ENCODE measurements at regions not wholly inside any gene's neighbourhood (a gene's known extent, or its start where the extent isn't known, plus 50 kb on each side); places are given as distances from the start of the nearest gene placed in this dataset.
"Not testable (repeated sequence)": the region's sequence is repeated elsewhere in the genome, so short reads cannot be mapped to it uniquely, and the experiment has no call there.

DNA sequence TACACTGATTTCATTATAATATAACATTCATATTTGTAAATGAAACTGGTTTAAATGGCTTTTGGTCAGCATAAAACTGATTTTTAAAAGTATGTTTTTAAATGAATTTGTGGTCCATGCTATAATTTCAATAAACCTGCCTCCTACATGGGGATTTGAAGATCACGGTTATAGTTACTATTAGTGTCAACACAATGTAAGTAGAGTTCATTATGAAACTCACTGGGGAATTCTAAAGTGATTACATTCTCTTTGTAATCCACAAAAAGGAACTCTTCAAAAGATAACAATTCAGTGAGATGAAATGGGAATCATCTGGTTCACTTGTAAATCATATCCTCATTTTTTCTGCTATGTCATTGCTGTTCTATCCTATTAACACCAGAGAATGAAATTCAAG is 204.5 kb upstream of the G2E3 start:
- DNase-seq = no peak
- H3K9me3 Mint-ChIP-seq = peaks cover under 1 to 3% of the 10 kb centered on the region in 2 donors
- peak overlapping the region in 1 of 2 donors; percentile 2 for H3K4me3 Mint-ChIP-seq
- H3K27ac Mint-ChIP-seq = peak overlapping the region in 1 of 2 donors; percentile 73
- ATAC-seq = peak; percentile 40
- peaks cover 24% of the 10 kb centered on the region for H3K4me1 Mint-ChIP-seq
- peaks cover 10% of the 10 kb centered on the region for H3K27me3 Mint-ChIP-seq

DNA sequence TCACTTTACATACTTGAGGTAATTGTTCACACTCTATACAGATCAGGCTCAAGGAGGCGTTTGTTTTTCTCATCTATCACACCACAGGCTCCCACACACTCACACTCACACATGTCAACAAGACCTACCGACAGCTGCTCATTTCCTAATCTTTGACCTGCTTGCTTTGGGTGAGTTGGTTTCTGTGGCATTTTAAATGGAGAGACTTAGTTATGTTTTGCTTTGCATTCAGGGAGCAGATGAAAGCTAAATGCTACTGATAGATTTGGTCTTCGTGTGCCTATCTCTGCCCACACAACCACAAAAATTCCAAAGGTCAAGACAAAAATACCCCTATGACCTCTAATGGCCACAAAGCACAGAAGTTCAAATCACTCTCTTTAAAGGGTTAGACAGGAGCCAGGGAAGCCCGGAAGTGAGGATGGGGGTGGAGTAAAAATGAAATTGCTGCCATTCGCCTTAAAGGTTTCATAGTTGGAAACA is 203.5 kb upstream of the G2E3 start:
- peak; percentile 19 to 21 for DNase-seq
- peaks cover 24% of the 10 kb centered on the region for H3K4me1 Mint-ChIP-seq
- H3K9me3 Mint-ChIP-seq = peaks cover 5 to 11% of the 10 kb centered on the region in 2 donors
- peaks cover 18% of the 10 kb centered on the region for H3K27me3 Mint-ChIP-seq
- H3K4me3 Mint-ChIP-seq = peak overlapping the region; percentile 27 to 60
- ATAC-seq = peak; percentile 91
- H3K27ac Mint-ChIP-seq = peak overlapping the region; percentile 49 to 86

DNA sequence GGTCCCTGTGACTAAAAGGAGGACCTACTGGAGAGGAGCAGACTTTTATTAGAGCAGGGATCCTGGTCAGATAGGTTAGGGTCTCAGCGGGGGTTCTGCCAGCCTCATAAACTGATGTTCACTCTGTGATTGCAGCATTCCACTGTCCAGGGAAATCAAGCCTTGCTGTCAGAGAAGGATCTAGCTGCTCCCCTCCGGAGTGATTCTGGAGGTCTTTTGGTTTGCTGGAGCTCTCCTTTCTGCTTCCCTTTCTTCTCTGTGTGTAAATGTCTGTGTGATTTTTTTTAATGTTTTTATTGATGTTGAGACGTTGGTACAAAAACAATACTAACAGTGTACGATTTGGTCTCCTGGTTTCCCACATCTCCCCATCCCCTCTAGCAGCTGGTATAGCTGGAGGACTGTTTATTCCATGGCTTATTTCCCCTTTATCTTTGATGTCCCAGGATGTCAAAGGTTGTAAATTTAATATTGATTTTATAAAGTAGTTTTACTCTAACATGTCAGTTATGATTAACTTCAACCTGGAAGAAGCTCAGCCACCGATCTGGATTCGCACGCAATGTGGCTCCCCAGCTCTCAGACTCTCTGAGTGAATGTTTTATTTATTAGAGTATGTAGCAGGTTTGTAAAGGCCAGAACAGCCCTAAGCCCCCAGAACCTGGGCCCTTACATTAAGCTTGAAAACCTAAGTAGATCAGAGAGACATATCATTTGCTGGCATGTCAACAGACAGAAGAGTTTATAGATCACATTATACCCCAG is 202.3 kb upstream of the G2E3 start:
- no peak for DNase-seq
- H3K27me3 Mint-ChIP-seq = peaks cover 18% of the 10 kb centered on the region
- ATAC-seq = no peak
- no peak overlapping the region for H3K4me3 Mint-ChIP-seq
- peak overlapping the region; percentile 19 to 31 for H3K27ac Mint-ChIP-seq
- peaks cover 5 to 11% of the 10 kb centered on the region in 2 donors for H3K9me3 Mint-ChIP-seq
- H3K4me1 Mint-ChIP-seq = peaks cover 24% of the 10 kb centered on the region

DNA sequence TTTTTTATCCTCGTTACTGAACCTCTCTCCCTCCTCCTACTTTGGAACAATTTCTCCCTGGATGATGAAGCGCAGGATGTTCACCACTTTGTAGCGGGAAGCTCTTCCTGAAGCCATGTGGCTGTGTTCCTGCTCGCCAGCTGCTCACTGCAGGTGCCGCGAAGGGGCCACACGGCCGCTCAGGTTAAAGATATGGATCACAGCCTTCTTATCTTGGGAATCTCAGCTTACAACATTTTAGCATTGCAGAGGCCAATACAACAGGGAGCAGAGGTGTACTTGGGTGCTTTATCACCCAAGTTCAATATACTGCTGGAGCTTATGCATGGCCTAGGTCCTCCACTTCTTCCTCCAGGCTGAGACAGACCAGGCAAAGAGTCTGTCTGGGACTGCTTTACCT is 201.2 kb upstream of the G2E3 start:
- H3K9me3 Mint-ChIP-seq = peaks cover 5 to 11% of the 10 kb centered on the region in 2 donors
- H3K27ac Mint-ChIP-seq = no peak overlapping the region
- H3K27me3 Mint-ChIP-seq = peaks cover 18% of the 10 kb centered on the region
- H3K4me1 Mint-ChIP-seq = peaks cover 24% of the 10 kb centered on the region
- ATAC-seq (no peak), DNase-seq (no peak)
- no peak overlapping the region for H3K4me3 Mint-ChIP-seq

DNA sequence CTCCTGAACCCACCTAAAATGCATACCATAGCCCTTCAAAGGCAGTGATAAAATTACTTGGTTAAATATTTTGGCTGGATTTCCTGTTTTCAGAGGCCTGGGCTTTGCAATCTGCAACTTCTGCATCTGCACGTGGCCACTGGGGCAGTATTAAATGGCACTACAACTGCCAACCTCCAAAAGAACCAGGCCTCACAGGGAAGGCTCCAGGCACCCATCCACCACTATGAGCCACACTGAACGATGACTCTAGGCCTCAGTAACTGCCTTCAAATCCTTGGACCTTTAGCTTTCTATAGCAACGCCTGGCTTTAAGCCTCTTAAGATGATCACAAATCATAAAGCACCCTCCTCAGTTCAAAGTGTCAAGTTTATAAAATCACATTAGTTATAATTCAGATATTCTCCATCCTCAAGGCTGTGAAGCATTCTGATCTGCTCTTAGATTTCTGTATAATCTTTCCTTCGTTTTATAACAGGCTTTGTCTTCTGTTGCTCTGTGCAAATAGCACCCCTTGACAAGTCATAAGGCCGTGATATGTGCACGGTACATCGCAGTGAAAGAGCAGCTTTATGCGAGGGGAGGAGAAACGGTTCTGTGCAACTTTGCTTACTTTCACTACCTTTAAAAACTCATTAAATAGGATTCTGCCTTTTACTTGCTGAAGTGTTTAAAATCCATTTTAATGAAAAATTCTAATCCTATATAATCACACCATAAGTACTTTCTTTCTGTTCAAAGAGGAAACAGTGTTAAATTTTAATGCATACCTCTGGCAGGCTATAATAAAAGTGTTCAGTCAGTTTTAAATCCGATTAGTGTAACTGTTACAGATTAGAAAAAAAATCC is 196.4 kb upstream of the G2E3 start:
- H3K9me3 Mint-ChIP-seq = peaks cover 10 to 11% of the 10 kb centered on the region in 2 donors
- no peaks in the 10 kb centered on the region for H3K4me1 Mint-ChIP-seq
- no peak overlapping the region for H3K4me3 Mint-ChIP-seq
- peaks cover 15% of the 10 kb centered on the region for H3K27me3 Mint-ChIP-seq
- DNase-seq (no peak), ATAC-seq (no peak)
- peak overlapping the region in 1 of 2 donors; percentile 60 for H3K27ac Mint-ChIP-seq

DNA sequence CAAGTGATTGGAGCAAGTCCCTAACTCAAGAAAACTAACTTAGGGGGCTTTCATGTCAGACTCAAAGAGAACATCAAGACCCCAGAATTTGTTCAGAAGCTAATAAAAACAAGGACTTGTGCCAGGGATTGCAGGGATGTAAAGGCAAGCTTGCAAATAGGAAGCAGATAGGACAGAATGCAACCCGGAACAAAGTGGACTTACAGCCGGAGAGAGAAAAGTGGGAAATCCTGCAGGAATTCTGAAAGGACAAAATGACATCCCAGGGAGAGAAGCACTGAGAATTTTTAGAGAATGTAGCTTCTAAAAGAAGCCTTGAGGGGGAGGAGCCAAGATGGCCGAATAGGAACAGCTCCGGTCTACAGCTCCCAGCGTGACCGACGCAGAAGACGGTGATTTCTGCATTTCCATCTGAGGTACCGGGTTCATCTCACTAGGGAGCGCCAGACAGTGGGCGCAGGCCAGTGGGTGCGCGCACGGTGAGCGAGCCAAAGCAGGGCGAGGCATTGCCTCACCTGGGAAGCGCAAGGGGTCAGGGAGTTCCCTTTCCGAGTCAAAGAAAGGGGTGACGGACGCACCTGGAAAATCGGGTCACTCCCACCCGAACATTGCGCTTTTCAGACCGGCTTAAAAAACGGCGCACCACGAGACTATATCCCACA is 195.6 kb upstream of the G2E3 start:
- not testable (repeated sequence) for H3K27me3 Mint-ChIP-seq, H3K4me1 Mint-ChIP-seq, H3K27ac Mint-ChIP-seq, H3K4me3 Mint-ChIP-seq, ATAC-seq, DNase-seq
- peaks cover 10 to 11% of the 10 kb centered on the region in 2 donors for H3K9me3 Mint-ChIP-seq

DNA sequence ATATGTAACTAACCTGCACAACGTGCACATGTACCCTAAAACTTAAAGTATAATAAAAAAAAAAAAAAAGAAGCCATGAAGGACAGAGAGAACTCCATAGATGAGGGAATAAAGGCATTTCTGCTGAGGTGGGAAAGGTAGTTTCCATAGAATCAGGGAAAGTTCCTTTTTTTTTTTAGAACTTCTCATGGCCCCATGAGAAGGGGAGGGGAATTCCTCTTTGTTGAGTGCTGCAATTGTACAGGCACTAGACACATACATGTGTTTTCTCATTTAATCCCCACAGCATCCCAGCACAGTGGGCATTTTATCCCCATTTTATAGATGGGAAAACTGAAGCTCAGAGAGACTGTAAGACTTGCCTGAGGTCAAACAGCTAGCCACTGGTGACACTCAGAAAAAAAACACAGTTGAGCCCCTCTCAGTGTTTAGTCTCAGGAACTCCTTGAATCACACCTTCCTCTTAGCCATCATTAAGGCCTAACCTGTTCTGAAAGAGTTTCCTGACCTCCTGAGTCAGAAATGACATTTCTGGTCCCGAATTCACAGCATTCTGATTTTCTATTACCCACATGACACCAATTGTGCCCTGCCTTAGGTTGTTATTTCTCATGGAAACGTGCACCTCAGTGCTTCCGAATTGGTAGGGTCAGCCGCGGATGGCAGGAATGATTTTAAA is 189.3 kb upstream of the G2E3 start:
- Mint-ChIP-seq H3K4me3 (no peak overlapping the region), H3K27ac (peak overlapping the region in 1 of 2 donors; percentile 46), H3K4me1 (no peaks in the 10 kb centered on the region), H3K27me3 (peaks cover 15% of the 10 kb centered on the region), H3K9me3 (no peaks in the 10 kb centered on the region)
- ATAC-seq = no peak
- DNase-seq = no peak

DNA sequence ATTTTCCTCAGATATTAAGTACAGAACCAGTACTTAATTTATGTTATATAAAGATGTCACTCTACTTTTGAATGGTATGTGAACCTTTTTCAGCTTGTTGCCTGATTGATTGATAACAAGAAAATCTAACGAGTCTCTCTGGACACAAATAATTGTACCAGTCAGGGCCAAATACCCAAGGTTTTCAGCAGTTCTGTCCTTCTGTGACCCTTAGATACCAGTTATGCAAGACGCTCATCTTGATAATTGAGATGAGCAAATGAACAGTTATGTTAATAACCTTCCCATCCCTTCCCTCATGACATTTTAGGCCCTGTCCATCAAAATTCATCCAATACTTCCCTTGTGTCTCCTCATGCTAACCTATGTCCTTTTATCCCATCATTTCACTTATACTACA is 185.9 kb upstream of the G2E3 start:
- Mint-ChIP-seq H3K4me3 (no peak overlapping the region), H3K4me1 (no peaks in the 10 kb centered on the region), H3K27ac (no peak overlapping the region), H3K9me3 (no peaks in the 10 kb centered on the region), H3K27me3 (peaks cover 18% of the 10 kb centered on the region)
- no peak for DNase-seq
- no peak for ATAC-seq

DNA sequence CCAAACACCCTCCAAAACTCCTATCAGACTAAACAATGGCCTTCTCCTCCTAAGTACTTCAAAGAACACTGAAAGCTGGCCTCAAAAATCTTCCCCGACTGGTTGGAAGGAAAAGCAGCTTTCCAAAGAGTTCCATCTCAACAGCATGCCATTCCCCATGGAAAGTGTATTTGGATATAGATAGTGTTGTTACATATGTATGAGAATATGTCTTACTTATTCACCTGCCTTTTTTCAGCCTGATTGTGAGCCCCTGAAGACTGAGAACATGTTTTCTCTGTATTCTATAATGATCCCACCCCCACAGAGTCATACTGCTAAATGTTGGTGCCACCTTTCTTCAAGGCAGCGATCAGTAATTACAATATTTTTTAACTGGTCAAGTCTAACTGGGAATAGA is 185.4 kb upstream of the G2E3 start:
- no peak overlapping the region for H3K27ac Mint-ChIP-seq
- DNase-seq = no peak
- no peaks in the 10 kb centered on the region for H3K9me3 Mint-ChIP-seq
- no peak overlapping the region for H3K4me3 Mint-ChIP-seq
- H3K4me1 Mint-ChIP-seq = no peaks in the 10 kb centered on the region
- H3K27me3 Mint-ChIP-seq = peaks cover 23% of the 10 kb centered on the region
- no peak for ATAC-seq

DNA sequence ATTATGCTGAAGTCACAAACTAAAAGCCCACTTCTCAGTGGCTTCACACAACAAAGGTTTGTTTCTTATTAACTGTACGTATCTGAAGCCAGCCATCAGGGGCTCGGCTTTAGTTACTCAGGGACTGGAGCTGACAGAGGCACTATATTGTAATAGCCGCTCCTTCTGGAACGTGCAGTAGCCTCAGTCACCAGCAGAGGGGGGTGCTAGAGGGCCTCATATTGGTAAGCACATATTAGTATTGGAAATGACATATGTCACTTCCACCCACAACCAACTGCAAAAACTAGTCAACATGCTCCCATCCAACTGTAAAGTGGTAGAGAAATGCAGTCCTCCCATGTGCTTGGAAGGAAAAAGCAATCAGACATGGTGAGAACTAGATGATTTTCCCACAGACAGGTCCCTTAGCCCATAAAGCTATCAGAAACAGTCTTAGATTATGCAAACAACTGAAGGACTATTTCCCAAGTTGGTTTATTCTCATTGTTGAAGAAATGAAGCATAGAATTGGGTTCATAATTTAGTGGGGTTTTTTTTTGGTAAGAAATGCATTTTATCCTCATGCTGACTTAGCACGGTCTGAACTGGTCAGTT is 183.6 kb upstream of the G2E3 start:
- Mint-ChIP-seq H3K4me3 (no peak overlapping the region), H3K27ac (no peak overlapping the region), H3K9me3 (no peaks in the 10 kb centered on the region), H3K27me3 (peaks cover 26% of the 10 kb centered on the region), H3K4me1 (no peaks in the 10 kb centered on the region)
- ATAC-seq (peak; percentile 96), DNase-seq (peak; percentile 57 to 58)

DNA sequence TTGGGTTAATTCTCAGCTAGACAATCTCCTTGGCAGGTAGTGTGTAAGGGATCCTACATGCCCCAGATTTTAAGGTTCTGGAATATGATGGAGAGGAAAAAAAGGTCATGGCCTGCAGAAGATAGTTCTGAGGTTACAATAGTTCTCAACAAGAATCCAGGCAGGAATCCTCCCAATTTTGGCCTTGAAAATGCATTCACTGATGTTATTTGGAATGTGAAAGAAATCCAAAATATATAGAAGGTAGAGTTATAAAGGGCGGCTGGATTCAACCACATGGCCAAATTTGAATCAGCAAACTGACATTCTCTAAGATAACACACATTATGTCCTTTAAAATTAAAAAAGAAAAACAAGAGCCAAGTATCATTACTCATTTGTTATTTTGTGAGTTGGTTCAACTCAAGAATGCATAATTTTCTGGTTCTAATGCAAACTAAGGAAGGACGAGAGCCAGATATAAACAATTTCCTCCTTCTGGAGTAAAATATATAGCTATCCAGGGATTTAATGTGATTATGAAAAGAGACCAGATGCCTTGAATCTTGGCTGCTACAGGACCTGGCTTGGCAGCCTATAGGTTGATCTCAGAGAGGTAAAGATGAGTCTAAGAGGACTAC is 177.0 kb upstream of the G2E3 start:
- Mint-ChIP-seq H3K9me3 (no peaks in the 10 kb centered on the region), H3K4me1 (no peaks in the 10 kb centered on the region), H3K4me3 (no peak overlapping the region), H3K27me3 (peaks cover 37% of the 10 kb centered on the region), H3K27ac (no peak overlapping the region)
- DNase-seq (no peak), ATAC-seq (no peak)

DNA sequence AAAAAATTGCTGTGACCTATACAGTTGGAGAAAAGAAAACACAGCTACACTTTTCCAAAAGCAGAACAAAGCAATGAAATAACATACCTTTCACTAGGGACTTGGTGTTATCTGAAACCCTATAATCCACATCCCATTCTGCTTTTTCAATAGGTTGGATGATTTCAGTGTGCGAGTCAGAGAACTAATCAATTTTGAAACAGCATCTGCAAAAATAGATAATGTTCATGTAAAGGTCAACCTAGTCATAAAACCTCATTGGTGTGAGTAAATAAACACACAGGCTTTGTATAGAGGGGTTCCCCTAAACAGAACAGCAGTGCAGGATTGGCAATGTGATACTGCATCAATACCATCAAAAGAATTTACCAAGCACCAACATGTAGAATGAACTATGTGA is 173.0 kb upstream of the G2E3 start:
- Mint-ChIP-seq H3K27me3 (peaks cover 21% of the 10 kb centered on the region), H3K27ac (no peak overlapping the region), H3K4me3 (no peak overlapping the region), H3K9me3 (no peaks in the 10 kb centered on the region), H3K4me1 (no peaks in the 10 kb centered on the region)
- no peak for ATAC-seq
- DNase-seq = no peak

DNA sequence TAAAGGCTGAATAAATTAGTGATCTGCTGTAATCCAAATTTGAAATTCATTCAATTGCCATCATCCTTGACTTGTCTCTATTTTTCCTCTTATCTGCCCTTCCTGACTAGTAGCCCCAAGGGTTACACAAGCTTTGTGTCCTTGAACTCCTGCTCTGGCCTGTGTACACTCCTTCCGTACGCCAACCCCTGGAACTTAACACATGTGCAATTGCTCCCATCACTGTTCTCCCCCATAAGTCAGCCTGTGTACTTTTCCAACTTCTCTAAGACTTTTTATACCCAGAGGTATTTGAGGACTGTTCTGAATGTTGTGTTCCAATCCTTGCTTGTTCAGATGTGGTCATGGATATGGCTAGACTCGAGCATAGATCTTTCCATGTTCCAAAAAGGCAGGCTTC is 171.1 kb upstream of the G2E3 start:
- Mint-ChIP-seq H3K4me3 (no peak overlapping the region), H3K4me1 (no peaks in the 10 kb centered on the region), H3K27ac (no peak overlapping the region), H3K9me3 (no peaks in the 10 kb centered on the region), H3K27me3 (peaks cover 22% of the 10 kb centered on the region)
- no peak for ATAC-seq
- no peak for DNase-seq

DNA sequence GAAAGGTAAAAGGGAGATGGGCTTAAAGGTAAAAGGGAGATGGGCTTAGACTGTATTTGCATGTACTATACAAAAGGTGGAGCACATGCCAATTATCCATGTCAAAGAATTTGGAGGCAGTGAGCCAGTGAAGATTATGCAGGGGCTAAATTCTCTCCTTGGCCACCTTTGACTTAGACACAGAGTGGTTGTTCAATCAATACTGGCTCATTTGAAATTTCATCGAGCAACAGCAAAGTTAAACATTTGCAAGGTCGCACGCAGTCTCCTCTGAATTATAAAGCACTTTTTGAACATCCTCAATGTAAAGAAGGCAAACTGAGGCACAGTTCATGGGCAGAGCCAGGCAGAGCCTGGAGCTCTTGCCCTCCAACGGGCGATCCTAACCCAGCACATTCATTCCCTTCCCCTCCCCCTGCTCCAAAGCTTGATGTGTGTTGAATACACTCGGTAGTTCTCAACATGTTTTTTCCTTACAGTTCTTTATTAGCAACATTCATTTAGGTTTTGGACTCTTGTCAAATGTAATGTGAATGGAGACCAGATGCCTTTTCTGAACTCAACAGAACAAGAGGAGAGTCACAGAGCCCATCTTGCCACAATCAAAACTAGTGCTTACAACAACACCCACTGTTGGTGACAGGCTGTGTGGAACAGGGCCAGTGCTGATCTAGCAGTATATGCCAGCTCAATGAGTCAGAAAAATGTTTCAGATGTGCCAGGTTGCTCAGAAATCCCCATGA is 169.7 kb upstream of the G2E3 start:
- Mint-ChIP-seq H3K9me3 (no peaks in the 10 kb centered on the region), H3K27ac (no peak overlapping the region), H3K27me3 (peaks cover 14% of the 10 kb centered on the region), H3K4me1 (no peaks in the 10 kb centered on the region), H3K4me3 (no peak overlapping the region)
- ATAC-seq = peak; percentile 45
- no peak for DNase-seq
